ENCODE measurements at regions not wholly inside any gene's neighbourhood (a gene's known extent, or its start where the extent isn't known, plus 50 kb on each side); places are given as distances from the start of the nearest gene placed in this dataset.
"Not testable (repeated sequence)": the region's sequence is repeated elsewhere in the genome, so short reads cannot be mapped to it uniquely, and the experiment has no call there.

DNA sequence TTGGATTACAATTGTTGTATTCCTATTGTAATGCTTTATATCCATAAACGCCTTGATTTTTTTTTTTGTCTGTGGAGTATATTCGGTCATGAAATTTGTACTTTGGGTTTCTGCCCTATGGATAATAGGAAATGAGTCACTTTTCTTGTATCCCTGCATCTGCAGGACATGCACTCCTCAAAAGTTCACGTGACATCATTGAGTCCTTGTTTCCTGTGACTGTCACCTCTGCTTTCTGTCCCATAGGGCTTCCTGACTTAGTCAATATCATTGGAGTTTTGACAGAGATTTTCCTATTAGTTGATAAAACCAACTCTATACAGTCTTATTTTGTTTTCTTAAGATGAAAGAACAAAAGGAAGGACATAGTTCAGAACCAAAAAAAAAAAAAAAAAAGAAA, 356.3 kb downstream of the MAT2B start:
- no peak overlapping the region for H3K27ac ChIP-seq (ENCODE audit: insufficient read depth, low read length, poor library complexity, severe bottlenecking)
- no peak for DNase-seq
- no peaks in the 10 kb centered on the region for H3K9me3 ChIP-seq (ENCODE audit: control insufficient read depth, low read length)

DNA sequence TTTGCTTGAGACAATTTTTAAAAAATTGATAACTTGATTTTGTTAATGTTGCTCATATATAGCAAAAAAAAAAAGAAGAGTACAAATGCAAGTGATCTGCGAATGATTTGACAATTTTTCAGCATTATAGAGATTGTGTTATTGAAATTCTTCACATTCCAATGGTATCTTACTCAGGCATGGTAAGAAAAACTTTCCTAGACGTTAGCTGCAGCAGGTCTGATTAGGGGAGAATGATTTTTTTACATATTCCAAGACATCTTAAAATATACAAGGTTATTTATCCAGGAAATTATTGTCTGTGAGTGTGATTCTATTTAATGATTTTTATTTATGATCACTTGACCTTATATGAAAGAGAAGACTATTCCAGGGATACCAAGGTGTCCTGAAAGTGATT, 361.9 kb downstream of the MAT2B start:
- no peaks in the 10 kb centered on the region for H3K4me1 ChIP-seq (ENCODE audit: control insufficient read depth, insufficient read depth, low read length, poor library complexity, severe bottlenecking)
- no peaks in the 10 kb centered on the region for H3K36me3 ChIP-seq (ENCODE audit: control insufficient read depth, insufficient read depth, low read length)
- H3K9me3 ChIP-seq (ENCODE audit: control insufficient read depth, low read length) = no peaks in the 10 kb centered on the region
- no peak for DNase-seq
- no peaks in the 10 kb centered on the region for H3K27me3 ChIP-seq (replicated peaks; ENCODE audit: control insufficient read depth, insufficient read depth, low read length, poor library complexity, severe bottlenecking)
- H3K27ac ChIP-seq (ENCODE audit: insufficient read depth, low read length, poor library complexity, severe bottlenecking) = no peak overlapping the region
- H3K4me3 ChIP-seq (ENCODE audit: insufficient read depth, low read depth, low read length, poor library complexity, severe bottlenecking) = no peak overlapping the region

More for the DNA sequence above, 356.3 kb downstream of the MAT2B start:
- Histone ChIP-seq H3K4me1 (ENCODE audit: control insufficient read depth, insufficient read depth, low read length, poor library complexity, severe bottlenecking) (no peaks in the 10 kb centered on the region), H3K4me3 (ENCODE audit: insufficient read depth, low read depth, low read length, poor library complexity, severe bottlenecking) (no peak overlapping the region), H3K27me3 (replicated peaks; ENCODE audit: control insufficient read depth, insufficient read depth, low read length, poor library complexity, severe bottlenecking) (no peaks in the 10 kb centered on the region), H3K36me3 (ENCODE audit: control insufficient read depth, insufficient read depth, low read length) (no peaks in the 10 kb centered on the region)

DNA sequence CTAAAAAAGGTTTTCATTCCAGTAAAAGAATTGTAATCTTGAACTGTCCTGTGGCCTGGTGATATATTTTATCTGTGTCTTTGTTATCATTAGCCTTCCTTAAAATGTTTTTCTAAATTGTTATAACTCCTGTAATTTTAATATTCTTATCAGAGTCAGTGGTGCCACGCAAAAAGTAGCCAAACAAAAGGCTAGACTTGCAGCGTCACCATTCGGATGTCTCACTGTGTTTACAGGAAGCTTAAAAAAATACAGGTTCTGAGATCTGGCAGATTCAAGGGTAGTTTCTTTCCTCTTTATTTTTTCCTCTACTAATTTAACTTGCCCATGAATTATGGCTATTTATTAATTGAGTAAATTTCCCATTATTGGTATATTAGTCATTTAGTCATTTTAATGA, 362.3 kb downstream of the MAT2B start:
- no peak for DNase-seq
- H3K36me3 ChIP-seq (ENCODE audit: control insufficient read depth, insufficient read depth, low read length) = no peaks in the 10 kb centered on the region
- H3K27me3 ChIP-seq (replicated peaks; ENCODE audit: control insufficient read depth, insufficient read depth, low read length, poor library complexity, severe bottlenecking) = no peaks in the 10 kb centered on the region
- H3K4me3 ChIP-seq (ENCODE audit: insufficient read depth, low read depth, low read length, poor library complexity, severe bottlenecking) = no peak overlapping the region
- no peak overlapping the region for H3K27ac ChIP-seq (ENCODE audit: insufficient read depth, low read length, poor library complexity, severe bottlenecking)
- no peaks in the 10 kb centered on the region for H3K4me1 ChIP-seq (ENCODE audit: control insufficient read depth, insufficient read depth, low read length, poor library complexity, severe bottlenecking)
- H3K9me3 ChIP-seq (ENCODE audit: control insufficient read depth, low read length) = no peaks in the 10 kb centered on the region

DNA sequence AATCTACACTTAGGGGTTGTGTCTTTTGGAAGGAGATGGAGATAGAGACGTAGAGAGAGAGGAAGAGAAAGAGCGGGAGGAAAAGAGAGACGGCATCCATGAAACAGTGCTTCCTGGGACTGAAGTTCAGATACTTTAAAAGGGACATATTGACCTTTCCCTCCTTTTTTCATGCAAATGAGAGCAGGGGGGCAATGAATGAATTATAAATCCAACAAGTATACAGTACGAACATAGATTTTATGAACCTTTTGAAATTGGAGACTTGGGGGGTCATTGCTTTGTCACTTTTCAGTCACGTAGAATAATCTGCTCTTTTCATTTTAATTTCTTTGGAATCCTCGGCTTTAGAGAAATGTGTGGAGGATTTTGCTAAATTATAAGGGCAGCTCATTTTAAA, 364.2 kb downstream of the MAT2B start:
- H3K27ac ChIP-seq (ENCODE audit: insufficient read depth, low read length, poor library complexity, severe bottlenecking) = no peak overlapping the region
- DNase-seq = no peak
- H3K36me3 ChIP-seq (ENCODE audit: control insufficient read depth, insufficient read depth, low read length) = no peaks in the 10 kb centered on the region
- H3K9me3 ChIP-seq (ENCODE audit: control insufficient read depth, low read length) = no peaks in the 10 kb centered on the region
- H3K27me3 ChIP-seq (replicated peaks; ENCODE audit: control insufficient read depth, insufficient read depth, low read length, poor library complexity, severe bottlenecking) = no peaks in the 10 kb centered on the region
- no peaks in the 10 kb centered on the region for H3K4me1 ChIP-seq (ENCODE audit: control insufficient read depth, insufficient read depth, low read length, poor library complexity, severe bottlenecking)
- no peak overlapping the region for H3K4me3 ChIP-seq (ENCODE audit: insufficient read depth, low read depth, low read length, poor library complexity, severe bottlenecking)

DNA sequence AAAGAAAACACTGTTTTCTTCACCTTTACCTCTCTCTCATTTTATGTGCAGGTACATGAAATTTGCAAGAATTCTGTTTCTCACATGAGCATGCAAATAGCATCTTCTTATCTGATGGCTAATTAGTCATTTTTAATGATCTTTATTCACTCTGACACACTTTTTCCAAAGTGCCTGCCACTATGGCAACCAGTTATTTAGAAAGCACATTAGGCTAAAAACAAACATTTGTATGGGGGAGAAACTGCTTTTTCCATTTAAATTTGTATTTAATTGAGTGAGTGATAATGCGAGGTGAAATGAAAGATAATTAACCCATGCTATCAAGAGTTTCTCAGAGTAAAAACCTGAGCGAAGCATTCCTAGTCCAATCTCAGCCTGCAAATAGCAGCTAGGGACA, 365.0 kb downstream of the MAT2B start:
- H3K4me1 ChIP-seq (ENCODE audit: control insufficient read depth, insufficient read depth, low read length, poor library complexity, severe bottlenecking) = no peaks in the 10 kb centered on the region

DNA sequence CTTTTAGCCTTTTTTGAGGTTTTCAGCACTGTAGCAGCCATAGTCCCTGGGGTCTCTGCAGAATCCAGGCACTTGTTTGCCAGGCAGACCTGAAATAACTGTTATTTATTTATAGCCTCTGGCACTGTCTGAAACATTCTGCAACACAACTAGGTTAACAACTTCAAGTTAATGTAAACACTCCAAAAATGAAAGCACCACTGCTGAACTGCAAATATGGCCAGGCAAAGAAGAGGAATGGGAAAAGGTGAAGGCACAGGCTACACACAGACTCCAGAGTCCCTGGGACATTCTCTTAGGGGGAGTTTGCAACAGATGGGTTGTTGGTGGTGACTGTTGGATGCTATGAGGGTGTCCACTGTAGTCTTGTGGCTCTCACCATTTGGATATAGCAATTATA, 369.0 kb downstream of the MAT2B start:
- no peak overlapping the region for H3K4me3 ChIP-seq (ENCODE audit: insufficient read depth, low read depth, low read length, poor library complexity, severe bottlenecking)
- no peaks in the 10 kb centered on the region for H3K9me3 ChIP-seq (ENCODE audit: control insufficient read depth, low read length)
- DNase-seq = no peak
- H3K27ac ChIP-seq (ENCODE audit: insufficient read depth, low read length, poor library complexity, severe bottlenecking) = no peak overlapping the region
- no peaks in the 10 kb centered on the region for H3K27me3 ChIP-seq (replicated peaks; ENCODE audit: control insufficient read depth, insufficient read depth, low read length, poor library complexity, severe bottlenecking)
- H3K4me1 ChIP-seq (ENCODE audit: control insufficient read depth, insufficient read depth, low read length, poor library complexity, severe bottlenecking) = no peaks in the 10 kb centered on the region
- no peaks in the 10 kb centered on the region for H3K36me3 ChIP-seq (ENCODE audit: control insufficient read depth, insufficient read depth, low read length)

More for the DNA sequence above, 365.0 kb downstream of the MAT2B start:
- Histone ChIP-seq H3K9me3 (ENCODE audit: control insufficient read depth, low read length) (no peaks in the 10 kb centered on the region), H3K27me3 (replicated peaks; ENCODE audit: control insufficient read depth, insufficient read depth, low read length, poor library complexity, severe bottlenecking) (no peaks in the 10 kb centered on the region), H3K36me3 (ENCODE audit: control insufficient read depth, insufficient read depth, low read length) (no peaks in the 10 kb centered on the region), H3K27ac (ENCODE audit: insufficient read depth, low read length, poor library complexity, severe bottlenecking) (no peak overlapping the region), H3K4me3 (ENCODE audit: insufficient read depth, low read depth, low read length, poor library complexity, severe bottlenecking) (no peak overlapping the region)
- no peak for DNase-seq

DNA sequence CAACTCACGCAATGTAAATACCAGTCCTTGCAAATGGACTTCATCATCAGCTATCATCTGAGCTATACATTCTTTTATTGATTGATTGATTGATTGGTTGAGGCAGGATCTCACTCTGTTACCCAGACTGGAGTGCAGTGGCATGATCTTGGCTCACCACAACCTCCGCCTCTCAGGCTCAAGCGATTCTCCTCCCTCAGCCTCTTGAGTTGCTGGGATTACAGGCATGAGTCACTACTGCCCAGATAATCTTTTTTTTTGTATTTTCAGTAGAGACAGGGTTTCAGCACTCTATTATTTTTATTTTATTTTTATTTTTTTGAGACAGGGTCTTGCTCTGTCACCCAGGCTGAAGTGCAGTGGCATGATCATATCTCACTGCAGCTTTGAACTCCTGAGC, 369.5 kb downstream of the MAT2B start:
- H3K36me3 ChIP-seq (ENCODE audit: control insufficient read depth, insufficient read depth, low read length); H3K27ac ChIP-seq (ENCODE audit: insufficient read depth, low read length, poor library complexity, severe bottlenecking); H3K4me1 ChIP-seq (ENCODE audit: control insufficient read depth, insufficient read depth, low read length, poor library complexity, severe bottlenecking); H3K4me3 ChIP-seq (ENCODE audit: insufficient read depth, low read depth, low read length, poor library complexity, severe bottlenecking); H3K9me3 ChIP-seq (ENCODE audit: control insufficient read depth, low read length); H3K27me3 ChIP-seq (replicated peaks; ENCODE audit: control insufficient read depth, insufficient read depth, low read length, poor library complexity, severe bottlenecking); DNase-seq: not testable (repeated sequence)

DNA sequence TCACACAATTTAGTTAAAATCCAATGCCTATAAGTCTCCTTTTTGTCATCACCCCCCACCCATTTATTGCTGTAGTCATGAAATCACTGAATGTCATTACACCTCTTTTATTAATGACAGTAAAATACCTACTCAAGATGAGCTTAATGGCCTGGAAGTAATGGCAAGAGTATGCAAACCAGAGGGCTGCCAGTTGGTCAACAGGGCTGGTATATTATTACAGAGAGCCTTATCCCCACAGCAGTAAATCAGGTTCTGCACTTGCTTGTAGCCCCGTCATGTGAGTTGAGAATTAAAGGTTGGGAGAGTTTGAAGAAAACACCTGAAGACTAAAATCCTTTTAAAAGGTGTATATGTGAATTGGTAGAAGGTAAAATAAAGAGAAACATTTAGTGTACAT, 372.4 kb downstream of the MAT2B start:
- Histone ChIP-seq H3K27me3 (replicated peaks; ENCODE audit: control insufficient read depth, insufficient read depth, low read length, poor library complexity, severe bottlenecking) (no peaks in the 10 kb centered on the region), H3K9me3 (ENCODE audit: control insufficient read depth, low read length) (no peaks in the 10 kb centered on the region), H3K36me3 (ENCODE audit: control insufficient read depth, insufficient read depth, low read length) (no peaks in the 10 kb centered on the region), H3K4me3 (ENCODE audit: insufficient read depth, low read depth, low read length, poor library complexity, severe bottlenecking) (no peak overlapping the region), H3K27ac (ENCODE audit: insufficient read depth, low read length, poor library complexity, severe bottlenecking) (no peak overlapping the region), H3K4me1 (ENCODE audit: control insufficient read depth, insufficient read depth, low read length, poor library complexity, severe bottlenecking) (no peaks in the 10 kb centered on the region)
- no peak for DNase-seq

DNA sequence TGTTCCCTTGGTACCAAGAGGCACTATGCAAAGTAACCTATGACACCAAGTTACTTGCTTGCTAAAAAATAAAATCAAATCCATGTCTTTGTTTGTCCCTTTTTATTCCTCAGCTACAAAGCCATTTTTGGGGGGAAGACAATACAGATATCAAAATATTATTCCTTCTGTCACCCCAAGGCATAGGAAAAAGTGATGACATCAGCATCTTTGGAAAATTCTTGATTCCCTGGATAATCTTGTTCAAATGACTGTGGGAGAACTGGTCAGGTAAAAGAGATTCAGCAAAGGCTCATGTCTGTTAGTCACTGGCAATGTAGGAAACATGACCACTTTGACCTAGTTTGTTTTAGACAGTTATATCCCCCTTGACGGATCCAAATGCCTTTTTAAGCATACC, 373.1 kb downstream of the MAT2B start:
- H3K4me3 ChIP-seq (ENCODE audit: insufficient read depth, low read depth, low read length, poor library complexity, severe bottlenecking) = no peak overlapping the region
- no peak overlapping the region for H3K27ac ChIP-seq (ENCODE audit: insufficient read depth, low read length, poor library complexity, severe bottlenecking)
- H3K36me3 ChIP-seq (ENCODE audit: control insufficient read depth, insufficient read depth, low read length) = no peaks in the 10 kb centered on the region
- no peaks in the 10 kb centered on the region for H3K27me3 ChIP-seq (replicated peaks; ENCODE audit: control insufficient read depth, insufficient read depth, low read length, poor library complexity, severe bottlenecking)
- H3K4me1 ChIP-seq (ENCODE audit: control insufficient read depth, insufficient read depth, low read length, poor library complexity, severe bottlenecking) = no peaks in the 10 kb centered on the region
- H3K9me3 ChIP-seq (ENCODE audit: control insufficient read depth, low read length) = no peaks in the 10 kb centered on the region
- no peak for DNase-seq

DNA sequence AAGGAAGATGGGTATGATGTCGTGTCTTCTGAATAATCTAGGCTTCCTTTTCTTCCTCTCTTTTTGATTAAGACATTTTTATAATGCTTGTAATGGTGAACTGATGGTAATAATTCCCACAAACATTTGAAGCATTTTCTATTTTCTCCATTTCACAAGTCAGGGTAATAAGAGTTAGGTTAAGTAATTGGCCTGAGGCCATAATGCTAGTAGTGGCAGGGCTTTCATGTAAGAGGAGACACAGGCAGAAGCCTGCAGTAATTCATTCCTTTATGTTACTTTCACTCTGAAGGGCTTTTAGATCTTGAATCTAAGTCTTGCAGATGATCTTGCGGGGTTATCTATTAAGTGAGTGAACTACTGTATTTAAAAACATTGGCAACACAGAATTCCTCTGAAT, 374.9 kb downstream of the MAT2B start:
- Histone ChIP-seq H3K4me3 (ENCODE audit: insufficient read depth, low read depth, low read length, poor library complexity, severe bottlenecking) (no peak overlapping the region), H3K27me3 (replicated peaks; ENCODE audit: control insufficient read depth, insufficient read depth, low read length, poor library complexity, severe bottlenecking) (no peaks in the 10 kb centered on the region), H3K9me3 (ENCODE audit: control insufficient read depth, low read length) (no peaks in the 10 kb centered on the region), H3K27ac (ENCODE audit: insufficient read depth, low read length, poor library complexity, severe bottlenecking) (no peak overlapping the region), H3K4me1 (ENCODE audit: control insufficient read depth, insufficient read depth, low read length, poor library complexity, severe bottlenecking) (no peaks in the 10 kb centered on the region), H3K36me3 (ENCODE audit: control insufficient read depth, insufficient read depth, low read length) (no peaks in the 10 kb centered on the region)
- no peak for DNase-seq

DNA sequence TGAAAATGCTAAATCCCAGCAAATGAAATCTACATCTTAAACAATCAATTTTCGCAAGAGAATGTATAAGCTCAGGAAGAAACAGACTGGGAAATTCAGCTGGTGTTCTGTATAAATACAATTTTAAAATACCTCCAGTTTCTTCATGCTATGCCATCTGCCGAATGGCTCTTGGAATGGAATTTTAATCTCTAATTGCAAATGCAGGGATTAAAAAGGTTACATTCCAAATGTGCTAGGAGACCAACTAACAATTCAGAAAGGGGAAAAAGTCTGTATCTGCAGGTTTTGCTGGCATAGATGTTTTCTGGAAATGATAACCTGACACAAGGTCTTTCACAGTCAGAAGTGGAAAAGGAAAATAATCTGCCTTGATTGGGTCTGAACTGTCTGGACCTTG, 379.7 kb downstream of the MAT2B start:
- Histone ChIP-seq H3K4me3 (ENCODE audit: insufficient read depth, low read depth, low read length, poor library complexity, severe bottlenecking) (no peak overlapping the region), H3K27me3 (replicated peaks; ENCODE audit: control insufficient read depth, insufficient read depth, low read length, poor library complexity, severe bottlenecking) (no peaks in the 10 kb centered on the region), H3K36me3 (ENCODE audit: control insufficient read depth, insufficient read depth, low read length) (no peaks in the 10 kb centered on the region), H3K4me1 (ENCODE audit: control insufficient read depth, insufficient read depth, low read length, poor library complexity, severe bottlenecking) (no peaks in the 10 kb centered on the region), H3K27ac (ENCODE audit: insufficient read depth, low read length, poor library complexity, severe bottlenecking) (no peak overlapping the region), H3K9me3 (ENCODE audit: control insufficient read depth, low read length) (no peaks in the 10 kb centered on the region)
- no peak for DNase-seq

All from effector memory CD4-positive, alpha-beta T cell (primary cell).